Panc1 (cell line): ENCODE measurements at regions not wholly inside any gene's neighbourhood (a gene's known extent, or its start where the extent isn't known, plus 50 kb on each side); places are given as distances from the start of the nearest gene placed in this dataset.

Experiments used
- ATAC-seq: fragments of 200-7000 bp; cut with Tn5 transposase; 2 replicates; pipeline ENCODE4 v1.9.1; 2020; ENCODE audit warnings: mild to moderate bottlenecking, moderate library complexity
- BruUV-seq: library from RNA; stranded (reverse); fragments of 400-500 nt; replicated peaks from 2 replicates; lab custom pipeline; 2021; lab: Mats Ljungman, UMichigan
- CTCF ChIA-PET: fragments of 300-600 bp; sonication (Branson Sonifier 250); formaldehyde crosslinking; loops from one replicate; lab custom pipeline; 2022; ENCODE audit warnings: antibody characterized with exemption; lab: Charles Lee
- POLR2A ChIA-PET: fragments of 300-600 bp; sonication (Branson Sonifier 250); formaldehyde crosslinking; loops from one replicate; lab custom pipeline; 2022; ENCODE audit warnings: antibody characterized with exemption; lab: Charles Lee
- DNase-seq: peaks from one replicate; pipeline ENCODE4 v3.0.0-alpha.2; 2010; ENCODE audit warnings: low read depth, low spot score
- H3K27ac ChIP-seq: 2 replicates; pipeline ENCODE4 v1.5.1; 2011; ENCODE audit warnings: mild to moderate bottlenecking, low read length, inconsistent platforms
- H3K27me3 ChIP-seq: fragments of 200-500 bp; sonication (Bioruptor generic); 2 replicates; pipeline ENCODE4 v1.6.0; 2014; ENCODE audit warnings: low read length, inconsistent platforms; ENCODE audit not compliant: control insufficient read depth, insufficient read depth
- H3K36me3 ChIP-seq: fragments of 200-500 bp; sonication (Bioruptor generic); 2 replicates; pipeline ENCODE4 v1.5.1; 2014; ENCODE audit warnings: inconsistent platforms, mild to moderate bottlenecking, low read length, moderate library complexity; ENCODE audit not compliant: control insufficient read depth, insufficient read depth
- H3K4me1 ChIP-seq: 2 replicates; pipeline ENCODE4 v1.5.1; 2011; ENCODE audit warnings: inconsistent platforms, mild to moderate bottlenecking, low read length, moderate library complexity; ENCODE audit not compliant: control insufficient read depth, insufficient read depth
- H3K4me3 ChIP-seq, 2 experiments: 2 replicates each; pipeline ENCODE4 v1.5.1; 2011 to 2012; ENCODE audit warnings: low read depth in 2 of 2, low read length in 2 of 2, mild to moderate bottlenecking in 2 of 2, inconsistent platforms in 1 of 2, moderate library complexity in 1 of 2
- H3K9me3 ChIP-seq: fragments of 200-500 bp; sonication (Bioruptor generic); 2 replicates; pipeline ENCODE4 v1.5.1; 2014; ENCODE audit warnings: low read depth, mild to moderate bottlenecking, inconsistent platforms, low read length, moderate library complexity; ENCODE audit not compliant: control insufficient read depth, insufficient read depth
- CTCF ChIP-seq: fragments of 450-650 bp; IDR thresholded peaks from 2 replicates; pipeline ENCODE4 v1.5.1; 2017; ENCODE audit warnings: mild to moderate bottlenecking
- POLR2AphosphoS5 ChIP-seq: IDR thresholded peaks from 2 replicates; pipeline ENCODE4 v1.6.1; 2012; ENCODE audit warnings: mild to moderate bottlenecking, low read depth, low read length, moderate library complexity
- REST ChIP-seq, 2 experiments: IDR thresholded peaks; 2 replicates each; pipeline ENCODE4 v1.6.1; 2011 to 2012; ENCODE audit warnings: low read depth in 2 of 2, control low read depth in 1 of 2, low read length in 1 of 2, mild to moderate bottlenecking in 1 of 2, moderate library complexity in 1 of 2; ENCODE audit not compliant: insufficient read depth in 1 of 2
- SIN3A ChIP-seq: IDR thresholded peaks from 2 replicates; pipeline ENCODE4 v1.6.1; 2012; ENCODE audit warnings: low read depth, mild to moderate bottlenecking, low read length, moderate library complexity, borderline replicate concordance; ENCODE audit not compliant: insufficient read depth
- TCF7L2 ChIP-seq: IDR thresholded peaks from 2 replicates; pipeline ENCODE4 v1.6.1; 2011; ENCODE audit warnings: mild to moderate bottlenecking, low read depth, low read length, inconsistent platforms
- in situ Hi-C: cut with HindIII; loops from 2 replicates; pipeline ENCODE4 v1.10.0; 2016; ENCODE audit warnings: low sequenced_read_pairs, low pct_unique_long_range_greater_than_20kb
- intact Hi-C: fragments of 100-400 bp; cut with micrococcal nuclease; formaldehyde crosslinking; loops from one replicate; pipeline ENCODE4 v1.10.0; 2022; ENCODE audit not compliant: unreplicated experiment

- ATAC-seq (no peak), DNase-seq (no peak)
- BruUV-seq: no TSS peak
- intact Hi-C loops (no loop called here), in situ Hi-C loops (no loop called here)
- H3K27ac ChIP-seq: no peak overlapping the region
- H3K4me3 ChIP-seq: no peak overlapping the region
- ChIA-PET POLR2A (no interaction called here), CTCF (no interaction called here)
- no peaks in the 10 kb centered on the region for H3K36me3 ChIP-seq
- H3K27me3 ChIP-seq: 0 out of 2 replicates have a peak, but pooled peaks cover 2% of the 10 kb centered on the region
- no peak for TF ChIP-seq REST (IDR thresholded peaks at IDR 0.05; ENCODE audit: insufficient read depth in 1 of 2, low read depth in 2 of 2, low read length in 1 of 2)
- no peak for TF ChIP-seq TCF7L2
- no peak for TF ChIP-seq SIN3A
- no peak for TF ChIP-seq POLR2AphosphoS5
- TF ChIP-seq CTCF: no peak
- H3K9me3 ChIP-seq: no peaks in the 10 kb centered on the region
- no peaks in the 10 kb centered on the region for H3K4me1 ChIP-seq
These were observed 175.6 kb upstream of the RAB6C start for GRCh38 chr2:129803871-129804270.

- POLR2A ChIA-PET: no interaction called here
- in situ Hi-C loops: no loop called here
These were observed 173.6 kb upstream of the RAB6C start for GRCh38 chr2:129805899-129806298.

More at GRCh38 chr2:129805899-129806298, 173.6 kb upstream of the RAB6C start:
- H3K27me3 ChIP-seq: peaks cover 17% of the 10 kb centered on the region; the same call in 1 of the 2 replicates
- no peaks in the 10 kb centered on the region for H3K9me3 ChIP-seq
- DNase-seq (no peak), ATAC-seq (no peak)
- no peak overlapping the region for H3K27ac ChIP-seq
- CTCF ChIA-PET: no interaction called here
- H3K4me1 ChIP-seq: no peaks in the 10 kb centered on the region
- TF ChIP-seq SIN3A (no peak), POLR2AphosphoS5 (no peak), REST (IDR thresholded peaks at IDR 0.05; ENCODE audit: insufficient read depth in 1 of 2, low read depth in 2 of 2, low read length in 1 of 2) (no peak), CTCF (no peak)
- no peak overlapping the region for H3K4me3 ChIP-seq
- no TSS peak for BruUV-seq
- no peaks in the 10 kb centered on the region for H3K36me3 ChIP-seq
- intact Hi-C loops: no loop called here
